ENCODE measurements at regions not wholly inside any gene's neighbourhood (a gene's known extent, or its start where the extent isn't known, plus 50 kb on each side); places are given as distances from the start of the nearest gene placed in this dataset.

DNA sequence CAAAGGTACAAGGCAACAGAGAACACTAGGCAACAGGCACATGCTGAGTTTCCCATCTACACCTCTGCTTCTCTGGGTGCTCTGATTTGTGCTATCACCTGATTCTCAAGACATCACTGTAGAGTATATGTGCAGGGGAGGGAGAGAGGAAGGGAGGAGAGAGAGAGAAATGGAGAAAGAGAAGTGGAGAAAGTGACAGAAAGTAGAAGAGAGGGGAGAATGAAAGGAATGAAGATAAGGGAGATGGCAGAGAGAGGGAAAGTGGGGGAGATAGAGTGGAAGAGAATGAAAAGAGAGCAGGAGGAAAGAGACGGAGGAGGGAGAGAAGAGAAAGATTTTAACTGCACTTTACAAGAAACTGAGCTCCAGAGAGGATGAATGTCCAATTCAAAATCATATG is 340.7 kb upstream of the CDH5 start:
- TF ChIP-seq POLR2A (IDR thresholded peaks at IDR 0.05; ENCODE audit: control extremely low read depth in 1 of 2, low read depth in 2 of 2, low read length in 2 of 2) (no peak), EZH2 (IDR thresholded peaks at IDR 0.05; ENCODE audit: low read depth, low read length, severe bottlenecking) (no peak), KDM5A (IDR thresholded peaks at IDR 0.05; ENCODE audit: low read length) (no peak)

Data from H1 (cell line).